ENCODE measurements at regions not wholly inside any gene's neighbourhood (a gene's known extent, or its start where the extent isn't known, plus 50 kb on each side); places are given as distances from the start of the nearest gene placed in this dataset.
A peak's percentile ranks its signal among the peaks of the same experiment; 100 is the strongest.
"Not testable (repeated sequence)": the region's sequence is repeated elsewhere in the genome, so short reads cannot be mapped to it uniquely, and the experiment has no call there.

DNA sequence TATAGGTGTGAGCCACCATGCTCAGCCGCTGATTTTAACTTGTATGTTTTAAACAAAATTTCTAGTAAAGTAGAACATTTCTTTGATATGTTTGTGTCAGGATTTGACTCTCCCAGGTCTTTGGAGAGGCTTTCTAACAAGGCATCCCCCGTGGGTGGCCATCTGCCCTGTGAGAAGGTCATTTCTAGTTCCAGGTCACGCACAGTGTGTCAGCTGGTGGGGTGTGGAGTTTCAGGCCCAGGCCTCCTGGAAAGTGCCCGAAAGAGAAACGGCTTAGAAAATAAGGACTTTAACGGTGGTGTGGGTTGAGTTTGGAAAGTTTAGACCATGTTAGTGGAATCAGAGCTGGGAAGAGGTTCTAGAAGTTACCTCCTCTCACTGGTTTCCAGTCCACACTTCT lies 61.0 kb downstream of the SPDYE17 start:
- DNase-seq, result not testable (repeated sequence)

DNA sequence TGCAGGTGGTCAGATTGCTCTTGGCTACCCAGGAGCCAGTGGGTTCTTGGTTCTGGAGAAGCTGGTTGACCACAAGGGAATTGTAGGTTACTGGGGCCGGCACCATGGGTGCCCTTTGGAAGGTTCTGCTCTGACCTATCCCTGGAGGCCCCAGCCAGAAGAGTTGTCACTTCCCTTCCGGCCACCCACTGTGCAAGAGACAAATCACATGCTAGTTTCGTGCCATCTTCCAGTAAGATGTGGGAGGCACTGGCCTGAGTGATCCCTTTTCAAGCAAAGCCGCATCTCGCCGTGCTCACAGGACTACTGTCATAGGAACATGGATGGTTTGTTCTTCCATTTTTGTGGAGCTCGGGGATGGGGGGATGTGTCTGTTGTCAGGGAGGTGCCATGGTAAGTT lies 62.3 kb downstream of the SPDYE17 start:
- not testable (repeated sequence) for DNase-seq

DNA sequence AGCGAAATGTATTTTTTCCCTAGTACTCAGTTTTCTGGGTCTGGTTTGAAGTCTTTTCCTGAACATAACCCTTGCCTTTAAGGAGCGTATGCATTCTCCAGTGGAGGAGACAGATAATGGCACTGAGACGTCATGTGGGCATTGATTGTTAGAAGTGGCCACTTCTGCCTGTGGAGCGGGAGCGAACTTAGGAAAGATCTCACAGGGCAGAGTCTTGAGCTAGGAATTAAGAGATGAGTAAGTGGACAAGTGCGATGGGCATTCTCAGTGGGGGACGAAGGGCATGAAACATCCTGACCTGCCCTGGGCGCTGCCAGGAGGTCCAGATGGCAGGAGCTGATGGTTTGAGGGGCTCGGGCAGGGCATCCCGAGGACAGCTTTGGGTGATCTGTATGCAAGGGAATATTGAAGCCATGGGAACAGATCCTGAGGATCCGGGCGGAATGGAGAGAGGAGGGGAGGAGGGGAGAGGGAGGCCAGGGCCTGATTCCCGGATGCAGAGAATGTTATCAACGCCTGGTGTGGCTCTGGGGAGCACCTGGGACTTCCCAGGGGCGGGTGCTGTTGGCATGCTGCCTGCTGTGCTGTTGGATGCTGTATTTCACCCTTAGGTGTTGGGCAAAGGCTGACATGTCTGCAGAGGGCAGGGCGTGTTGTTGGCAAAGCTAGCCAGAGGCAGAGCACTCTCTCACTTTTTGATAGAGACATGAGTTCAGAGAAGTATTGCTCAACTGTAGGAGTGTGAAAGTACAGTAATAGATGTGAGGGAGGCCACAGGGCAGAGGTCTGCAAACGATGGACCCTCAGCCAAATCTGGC lies 66.2 kb downstream of the SPDYE17 start:
- DNase-seq, result not testable (repeated sequence)

DNA sequence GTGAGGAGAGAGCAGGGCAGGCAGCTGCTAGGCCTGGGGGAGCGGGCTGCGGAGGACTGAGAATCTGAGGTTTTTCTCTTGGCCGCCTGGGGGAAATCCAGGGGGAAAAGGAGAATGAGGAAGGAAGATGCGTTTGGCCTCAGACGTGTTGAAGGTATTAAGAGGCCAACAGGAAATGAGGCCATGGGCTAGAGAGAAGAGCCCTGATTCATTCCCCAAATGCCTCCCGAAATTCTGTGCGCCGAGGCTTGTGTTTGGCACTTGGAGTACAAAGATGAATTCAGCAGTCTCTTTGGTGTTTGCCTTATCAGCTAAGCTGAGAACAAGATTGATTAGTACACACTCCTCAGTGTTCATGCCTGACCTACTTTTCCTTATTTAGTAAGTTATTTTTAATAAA lies 68.1 kb downstream of the SPDYE17 start:
- not testable (repeated sequence) for DNase-seq

DNA sequence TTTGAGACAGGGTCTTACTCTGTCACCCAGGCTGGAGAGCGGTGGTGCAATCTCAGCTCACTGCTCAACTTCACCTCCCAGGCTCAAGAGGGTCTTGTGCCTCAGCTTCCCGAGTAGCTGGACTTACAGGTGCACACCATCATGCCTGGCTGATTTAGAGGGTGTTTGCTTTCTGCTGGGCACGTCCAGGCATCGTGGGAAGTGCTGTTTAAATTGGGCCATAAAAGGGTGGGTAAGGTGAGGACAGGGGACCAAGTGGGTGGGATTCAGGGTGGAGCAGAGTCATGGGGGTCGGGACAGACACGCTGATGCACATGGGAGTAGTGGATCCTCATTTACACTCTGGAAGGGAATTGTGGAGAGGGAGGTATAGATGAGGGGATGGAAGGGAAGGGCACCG lies 69.1 kb downstream of the SPDYE17 start:
- DNase-seq, result not testable (repeated sequence)

DNA sequence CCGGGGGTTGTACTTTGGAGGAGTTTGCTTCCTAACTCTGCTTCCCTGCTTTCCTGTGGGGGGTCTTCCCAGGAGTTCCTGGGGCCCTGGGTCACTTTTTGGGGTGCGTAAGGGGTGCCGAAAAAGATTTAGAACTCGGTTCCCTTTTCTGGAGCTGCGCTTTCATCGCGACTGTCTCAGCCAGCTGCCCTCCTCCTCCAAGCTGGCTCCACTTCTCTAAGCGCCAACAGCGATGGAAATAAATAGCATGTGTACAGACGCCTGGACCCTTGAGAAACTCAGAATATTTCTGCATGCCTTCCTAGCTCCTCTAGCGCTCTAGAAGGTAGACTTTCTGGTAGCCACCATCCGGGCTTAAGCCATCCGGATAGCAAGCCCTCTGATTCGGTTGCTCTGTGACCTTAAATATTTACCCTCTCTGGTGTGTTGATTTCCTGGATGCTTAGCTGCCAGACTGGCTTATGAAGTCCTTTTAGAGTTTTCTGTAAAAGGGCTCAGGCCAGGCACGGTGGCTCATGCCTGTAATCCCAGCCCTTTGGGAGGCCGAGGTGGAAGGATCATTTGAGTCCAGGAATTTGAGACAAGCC lies 71.7 kb downstream of the SPDYE17 start:
- DNase-seq, result not testable (repeated sequence)

DNA sequence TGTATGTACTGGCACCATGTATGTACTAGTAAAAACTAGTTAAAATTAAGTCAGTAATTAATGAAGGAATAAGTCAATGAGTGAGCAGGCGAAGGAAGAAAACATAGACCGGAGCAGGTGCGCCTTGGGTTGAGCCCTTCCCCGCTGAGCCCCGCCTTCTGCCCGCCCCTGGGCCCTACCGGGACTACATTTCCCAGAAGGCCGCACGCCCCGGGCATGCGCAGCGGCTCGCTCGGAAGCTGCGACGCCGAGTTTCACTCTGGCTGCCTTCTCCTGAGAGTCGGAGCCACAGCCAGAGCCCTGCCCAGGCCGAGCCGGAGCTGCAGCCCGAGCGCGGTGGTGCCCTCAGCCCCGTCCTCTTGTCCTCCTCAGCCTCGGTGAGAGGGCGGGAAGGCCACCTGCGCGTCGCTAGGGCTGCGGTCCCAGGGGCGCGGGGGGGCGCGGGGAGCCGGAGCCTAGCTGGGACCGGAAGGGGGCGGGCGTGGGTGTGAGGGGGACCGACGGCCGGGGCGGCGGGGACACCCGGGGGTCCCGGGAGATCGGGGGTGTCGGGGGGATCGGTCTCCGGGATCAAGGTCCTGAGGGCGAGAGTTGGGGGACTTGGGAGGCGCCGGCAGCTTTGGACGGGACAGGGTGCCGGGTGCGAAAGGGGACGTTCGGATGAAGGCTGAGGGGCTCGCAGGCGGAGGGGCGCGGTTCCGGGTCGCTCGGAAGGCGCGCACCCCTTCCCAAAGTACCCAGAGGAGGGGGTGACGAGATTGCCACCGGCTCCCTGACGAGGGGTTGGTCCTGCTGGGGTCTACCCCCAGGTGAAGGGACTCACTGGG lies 72.4 kb downstream of the SPDYE17 start:
- not testable (repeated sequence) for DNase-seq

DNA sequence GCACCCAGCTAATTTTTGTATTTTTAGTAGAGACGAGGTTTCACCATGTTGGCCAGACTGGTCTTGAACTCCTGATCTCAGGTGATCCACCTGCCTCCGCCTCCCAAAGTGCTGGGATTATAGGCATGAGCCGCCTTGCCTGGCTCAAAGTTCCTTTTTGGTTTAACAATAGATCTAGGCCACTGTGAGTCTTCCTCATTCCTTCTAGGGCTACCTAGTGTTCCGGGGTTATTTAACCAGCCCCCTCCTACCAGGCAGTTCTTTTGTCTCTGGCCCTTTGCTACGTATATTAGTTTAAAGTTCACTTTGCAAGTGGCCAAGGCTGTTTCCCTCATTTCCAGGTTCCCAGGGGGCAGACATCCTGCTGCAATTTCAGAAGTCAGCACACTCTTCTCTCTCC lies 75.6 kb downstream of the SPDYE17 start:
- not testable (repeated sequence) for DNase-seq

DNA sequence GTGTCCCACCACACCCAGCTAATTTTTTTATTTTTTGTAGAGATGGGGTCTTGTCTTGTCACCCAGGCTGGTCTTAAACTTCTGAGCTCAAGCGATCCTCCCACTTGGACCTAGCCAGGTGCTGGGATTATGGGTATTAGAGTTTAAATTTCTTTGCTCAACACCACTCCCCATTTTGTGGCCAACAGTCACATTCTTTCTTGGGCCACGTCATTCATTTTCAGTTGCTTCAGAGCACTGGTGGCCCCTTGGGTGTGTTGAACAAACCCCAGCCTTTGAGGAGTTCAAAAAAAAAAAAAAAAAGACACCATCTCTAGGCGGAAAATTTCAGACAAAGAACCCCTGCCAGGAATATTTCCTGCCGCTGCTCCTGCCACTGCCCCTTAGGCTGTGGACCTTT lies 77.0 kb downstream of the SPDYE17 start:
- not testable (repeated sequence) for DNase-seq

DNA sequence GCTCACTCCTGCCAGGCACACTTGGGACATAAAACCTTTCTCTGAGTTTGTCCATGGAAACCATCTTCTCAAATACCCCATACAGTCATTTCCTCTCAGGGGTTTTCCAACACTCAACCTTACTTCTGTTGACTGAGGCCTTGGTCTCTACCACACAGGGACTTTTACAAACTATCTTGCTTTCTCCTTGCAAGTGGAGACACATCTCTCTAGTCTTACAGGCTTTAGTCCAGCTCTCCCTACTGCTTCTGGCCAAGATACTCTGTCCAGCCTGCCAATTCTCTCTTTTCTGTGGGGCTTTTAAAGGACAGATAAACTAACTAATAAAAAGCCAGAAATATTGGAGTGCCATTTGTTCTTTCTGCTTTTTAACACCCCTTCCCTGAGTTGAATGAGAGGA lies 87.6 kb downstream of the SPDYE17 start:
- not testable (repeated sequence) for DNase-seq

DNA sequence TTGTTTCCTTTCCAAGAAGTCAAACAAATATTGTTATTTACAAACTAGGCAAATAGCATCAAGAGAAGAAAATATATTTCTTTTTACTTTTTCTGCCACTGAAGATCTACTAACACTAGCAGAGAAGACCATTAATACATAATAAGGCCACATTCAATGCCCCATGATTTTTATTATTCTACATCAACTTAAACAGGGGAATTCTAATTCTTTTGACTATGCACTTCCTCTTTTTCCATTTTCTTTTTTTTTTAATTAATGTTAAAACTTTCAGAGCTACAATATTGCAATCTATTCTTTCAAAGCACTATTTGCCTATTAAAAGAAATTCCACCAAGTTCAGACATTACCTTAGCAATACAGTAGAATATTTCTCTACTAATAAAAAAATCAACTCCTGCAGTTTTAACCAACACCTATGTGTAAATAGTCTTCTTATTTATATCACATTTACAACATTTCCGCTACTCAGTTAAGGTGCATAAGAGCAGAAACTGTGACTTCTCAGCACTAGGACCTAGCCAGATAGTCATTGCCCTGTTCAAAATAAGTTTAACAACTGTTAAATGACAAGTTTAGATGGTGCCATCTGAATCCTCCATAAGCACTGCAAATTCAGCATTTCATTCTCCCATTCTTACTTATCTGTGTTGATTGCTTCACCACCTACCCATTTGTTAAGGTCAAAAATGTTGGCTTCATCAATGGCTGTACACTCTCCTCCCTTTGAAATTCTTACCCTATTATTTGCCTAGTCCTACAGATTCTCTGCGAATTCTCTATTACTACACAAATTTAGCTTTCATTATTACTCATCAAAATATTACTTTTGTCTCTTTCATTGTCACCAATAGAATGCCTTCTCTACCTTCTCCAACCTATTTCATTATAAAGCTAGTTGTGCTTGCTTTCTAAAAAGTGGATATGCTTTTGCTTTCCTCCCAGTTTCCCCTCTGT lies 90.1 kb downstream of the SPDYE17 start:
- not testable (repeated sequence) for DNase-seq

DNA sequence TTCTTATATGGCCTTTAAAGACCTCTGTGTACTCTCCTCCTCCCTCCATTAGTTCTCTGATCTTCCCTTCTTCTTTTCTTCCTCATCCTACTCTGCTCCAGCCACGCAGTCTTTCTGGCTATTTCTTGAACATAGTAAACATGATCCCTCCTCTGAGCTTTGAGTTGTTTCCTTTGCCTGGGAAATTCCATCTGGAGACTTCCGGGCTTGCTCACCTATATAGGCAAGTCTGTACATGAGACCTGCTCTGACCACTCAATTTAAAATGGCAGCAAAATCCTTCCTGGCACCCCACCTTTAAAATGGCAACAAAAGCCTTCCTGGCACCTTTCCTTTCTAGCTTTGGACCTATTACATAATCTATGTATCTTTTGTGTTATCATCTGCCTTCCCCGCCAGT lies 94.4 kb downstream of the SPDYE17 start:
- not testable (repeated sequence) for DNase-seq

DNA sequence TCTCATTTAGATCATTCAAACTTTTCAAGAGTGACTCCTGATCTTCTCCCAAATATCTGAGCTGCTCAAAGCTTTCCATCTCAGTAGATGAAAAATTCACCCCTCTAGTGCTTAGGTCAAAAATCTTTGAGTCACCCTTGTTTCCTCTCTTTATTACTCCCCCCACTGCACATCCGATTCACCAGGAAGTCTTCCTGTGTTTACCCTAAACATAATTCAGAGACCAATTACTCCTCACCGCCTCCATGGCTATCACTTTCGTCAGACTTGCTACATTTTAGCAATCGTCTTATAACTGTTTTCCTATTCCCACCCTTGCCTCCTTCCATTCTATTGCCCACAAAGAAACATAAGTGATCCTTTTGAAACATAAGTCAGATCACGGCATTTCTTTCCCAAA lies 94.8 kb downstream of the SPDYE17 start:
- DNase-seq, result not testable (repeated sequence)

DNA sequence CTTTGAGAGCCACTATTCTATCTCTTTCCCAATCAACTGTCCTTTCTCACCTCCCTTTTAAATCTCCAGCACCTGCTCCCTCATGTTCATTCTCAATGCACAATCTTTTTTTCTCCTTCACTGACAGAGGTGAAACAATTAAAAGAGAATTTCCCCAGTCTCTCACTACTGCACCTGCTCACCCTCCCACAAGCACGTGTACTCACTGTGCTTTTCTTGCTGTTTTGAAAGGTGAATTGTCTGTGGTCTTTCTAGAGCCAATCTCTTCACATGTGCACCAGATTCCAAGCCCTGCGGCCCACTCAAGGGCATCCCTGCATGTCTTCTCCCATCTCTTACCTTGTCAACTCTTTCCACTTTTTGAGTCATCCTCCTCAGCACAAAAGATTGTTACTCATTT lies 95.8 kb downstream of the SPDYE17 start:
- DNase-seq, result not testable (repeated sequence)

DNA sequence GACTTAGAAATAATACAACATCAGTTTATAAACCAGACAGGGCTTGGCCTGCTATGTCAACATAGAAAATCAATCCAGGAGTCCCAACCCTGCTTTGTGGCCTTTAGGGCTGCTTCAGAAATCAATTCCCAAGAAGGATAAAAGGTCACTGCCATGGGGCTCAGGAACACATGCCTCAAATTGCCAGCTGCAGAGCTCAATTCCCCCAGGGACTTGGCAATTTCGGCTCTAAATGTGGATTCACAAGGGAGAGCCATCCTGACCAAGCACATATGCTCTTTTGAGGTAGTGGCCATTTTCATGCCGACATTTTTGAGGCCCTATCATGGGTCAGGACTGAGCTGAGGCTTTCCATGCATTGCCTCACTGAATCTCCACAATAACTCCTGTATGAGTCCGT lies 97.5 kb downstream of the SPDYE17 start:
- DNase-seq, result not testable (repeated sequence)

DNA sequence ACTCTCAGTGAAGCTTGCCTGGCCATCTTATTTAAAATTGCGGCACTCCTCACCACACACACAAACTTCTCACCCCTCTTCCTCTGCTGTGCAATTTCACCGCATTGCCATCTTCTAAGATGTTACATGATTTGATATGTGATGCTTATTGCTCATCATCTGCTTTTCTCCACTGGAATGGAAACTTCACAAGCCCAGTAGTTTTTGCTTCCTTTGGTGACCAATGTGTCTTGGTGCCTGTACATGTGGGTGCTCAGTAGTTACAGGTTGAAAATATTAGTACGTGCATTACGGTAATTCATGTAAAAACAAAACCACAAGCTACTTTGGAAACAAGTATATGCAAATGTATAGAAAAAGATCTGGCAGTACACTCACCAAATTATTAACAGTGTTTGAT lies 99.2 kb downstream of the SPDYE17 start:
- not testable (repeated sequence) for DNase-seq

DNA sequence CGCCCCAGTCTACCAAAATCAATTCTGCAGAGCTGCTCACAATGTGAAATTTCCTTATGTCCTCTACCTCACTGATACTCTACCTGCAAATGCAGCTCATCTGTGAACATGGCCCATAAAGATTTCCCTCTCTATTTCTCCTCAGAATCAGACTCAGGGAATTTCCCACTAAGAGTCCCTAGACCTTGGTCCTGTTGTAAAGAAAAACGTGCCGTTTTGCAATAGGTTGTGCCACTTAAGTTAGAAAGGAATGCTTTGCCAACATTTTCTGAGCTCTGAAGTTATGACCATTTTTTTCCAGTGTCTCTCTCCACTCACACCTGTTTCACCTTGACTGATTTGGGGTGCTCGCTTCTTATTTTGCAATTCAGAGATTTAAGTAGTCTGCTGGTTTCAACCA lies 100.7 kb downstream of the SPDYE17 start:
- DNase-seq, result not testable (repeated sequence)

DNA sequence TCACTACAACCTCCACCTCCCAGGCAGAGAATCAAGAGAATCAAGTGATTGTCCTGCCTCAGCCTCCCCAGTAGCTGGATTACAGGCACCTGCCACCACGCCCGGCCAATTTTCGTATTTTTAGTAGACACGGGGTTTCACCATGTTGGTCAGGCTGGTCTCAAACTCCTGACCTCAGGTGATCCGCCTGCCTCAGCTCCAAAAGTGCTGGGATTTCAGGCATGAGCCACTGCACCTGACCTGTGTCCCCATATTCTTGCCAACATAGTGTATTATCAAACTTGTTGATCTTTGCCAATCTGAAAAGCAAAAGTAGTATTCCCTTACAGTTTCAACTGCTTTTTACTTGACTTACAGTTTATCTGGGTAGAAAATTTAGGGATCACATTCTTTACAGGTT lies 101.7 kb downstream of the SPDYE17 start:
- not testable (repeated sequence) for DNase-seq

DNA sequence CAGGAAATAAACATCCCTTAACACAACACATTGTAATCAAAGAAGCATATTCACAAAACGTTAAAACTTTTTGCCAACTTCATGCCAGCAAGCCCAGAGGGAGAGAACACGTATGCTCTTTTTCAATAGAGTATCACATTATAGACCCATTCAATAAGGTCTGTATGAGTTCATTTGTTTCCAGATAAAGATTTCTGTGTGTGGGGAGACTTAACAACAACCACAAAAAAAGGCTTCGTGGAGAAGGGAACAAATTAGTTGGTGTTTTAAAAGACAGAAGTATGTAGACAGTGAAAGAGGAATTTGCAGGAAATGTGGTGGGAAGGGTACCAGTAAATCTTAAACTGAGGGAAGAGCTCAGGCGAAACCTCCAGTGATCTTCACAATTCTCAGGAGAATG lies 103.4 kb downstream of the SPDYE17 start:
- not testable (repeated sequence) for DNase-seq

DNA sequence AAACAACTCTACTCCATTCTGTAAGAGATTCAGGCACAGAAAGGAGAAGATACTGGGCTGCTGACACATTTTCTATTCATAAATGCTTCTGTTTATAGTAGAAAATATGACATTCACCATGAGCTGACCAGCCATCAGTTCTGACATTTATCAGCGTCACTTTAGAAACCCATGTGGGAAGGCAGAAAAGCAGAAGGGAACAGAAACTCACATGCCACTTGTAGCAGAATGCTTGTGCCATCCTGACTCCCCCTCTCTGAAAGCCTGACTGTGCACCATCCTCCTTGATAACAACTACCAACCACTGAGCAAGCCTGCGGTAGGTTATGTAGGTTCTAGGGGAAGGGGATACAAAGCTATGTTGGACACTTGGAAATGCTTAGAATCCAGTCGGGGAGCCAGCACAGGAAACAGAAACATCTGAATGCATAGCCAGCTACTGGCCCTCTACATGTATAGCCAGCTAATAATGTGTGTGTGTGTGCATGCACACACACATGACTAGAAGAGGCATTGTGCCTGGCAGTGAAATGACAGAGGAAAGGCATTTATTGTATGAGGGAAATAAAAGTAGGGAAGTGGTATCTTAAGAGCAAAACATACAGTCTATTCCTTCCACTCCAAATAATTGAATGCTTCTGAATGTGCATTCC lies 104.3 kb downstream of the SPDYE17 start:
- DNase-seq, result not testable (repeated sequence)

DNA sequence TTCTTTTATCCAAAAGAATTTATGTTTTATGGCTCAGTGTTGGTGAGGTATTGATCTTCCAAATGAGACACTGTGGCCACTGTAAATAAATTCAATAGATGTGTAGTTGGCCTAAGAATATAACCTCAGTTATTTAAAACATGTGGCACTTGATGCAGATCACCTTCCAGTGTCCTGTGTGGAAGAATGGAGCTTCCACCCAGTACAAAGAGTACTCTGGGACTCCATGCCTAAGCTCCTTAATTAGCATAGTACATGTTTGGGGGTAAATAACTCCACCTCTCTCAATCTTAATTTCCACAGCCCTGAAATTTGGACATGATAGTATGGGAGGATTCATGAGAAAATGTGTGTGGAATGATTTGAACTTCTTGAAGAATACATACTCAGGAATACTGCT lies 105.7 kb downstream of the SPDYE17 start:
- not testable (repeated sequence) for DNase-seq

DNA sequence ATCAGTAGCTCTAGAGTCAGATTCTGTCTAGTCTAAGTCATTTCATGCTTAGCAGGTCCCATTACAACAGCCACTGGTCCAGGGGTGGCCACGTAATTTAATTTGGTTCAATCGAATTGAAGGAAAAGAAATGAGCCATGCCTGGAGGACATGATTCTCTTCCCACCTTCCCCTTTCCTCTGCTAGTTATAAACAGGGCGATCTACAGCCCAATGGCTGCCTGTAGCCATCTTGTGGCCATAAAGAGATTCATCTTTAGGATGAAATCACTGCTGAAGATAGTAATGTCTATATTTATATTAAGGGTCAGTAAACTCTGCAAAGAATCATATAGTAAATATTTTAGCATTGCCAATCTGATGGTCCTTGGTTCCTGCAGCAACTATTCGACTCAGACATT lies 107.4 kb downstream of the SPDYE17 start:
- DNase-seq, result peak; percentile 7

Measured in NCI-H1092 (cell line).